ENCODE measurements at regions not wholly inside any gene's neighbourhood (a gene's known extent, or its start where the extent isn't known, plus 50 kb on each side); places are given as distances from the start of the nearest gene placed in this dataset.
"Not testable (repeated sequence)": the region's sequence is repeated elsewhere in the genome, so short reads cannot be mapped to it uniquely, and the experiment has no call there.

DNA sequence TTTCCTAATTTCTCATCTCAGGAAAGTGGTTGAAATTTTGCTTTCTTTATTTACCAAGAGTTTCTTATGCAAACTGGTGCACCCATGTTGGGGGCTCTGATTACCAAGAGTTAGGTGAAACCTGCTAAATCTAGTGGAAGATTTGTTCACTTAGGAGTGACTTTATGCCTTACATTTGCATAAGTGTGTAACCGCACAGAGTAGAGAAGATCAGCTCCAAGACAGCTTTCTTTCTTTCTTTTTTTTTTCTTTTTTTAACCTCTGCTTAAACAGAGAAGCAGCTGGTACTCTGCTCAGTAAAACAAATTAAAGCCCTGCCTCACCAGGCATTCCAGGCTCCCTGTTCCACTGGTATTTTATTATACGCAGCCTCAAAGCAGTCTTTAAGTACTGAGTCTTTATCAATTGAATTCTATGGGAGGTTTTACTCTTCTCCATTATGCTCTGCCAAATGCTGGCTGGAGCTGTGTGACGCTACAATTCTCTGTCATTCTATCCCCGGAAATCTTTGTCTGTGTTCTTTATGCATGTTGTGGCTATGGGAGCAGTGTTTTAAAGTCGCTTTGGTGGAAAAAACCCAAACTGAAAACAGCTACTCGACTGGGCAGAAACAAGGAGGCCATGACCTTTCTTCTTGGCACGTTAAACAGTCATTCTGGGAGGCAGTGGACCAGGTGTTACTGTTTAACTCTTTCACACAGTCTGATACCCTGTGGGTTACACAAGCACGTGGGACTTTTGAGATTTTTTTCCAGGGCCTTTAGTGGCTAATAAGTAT, 55.2 kb upstream of the GBE1 start:
- no peak for DNase-seq

DNA sequence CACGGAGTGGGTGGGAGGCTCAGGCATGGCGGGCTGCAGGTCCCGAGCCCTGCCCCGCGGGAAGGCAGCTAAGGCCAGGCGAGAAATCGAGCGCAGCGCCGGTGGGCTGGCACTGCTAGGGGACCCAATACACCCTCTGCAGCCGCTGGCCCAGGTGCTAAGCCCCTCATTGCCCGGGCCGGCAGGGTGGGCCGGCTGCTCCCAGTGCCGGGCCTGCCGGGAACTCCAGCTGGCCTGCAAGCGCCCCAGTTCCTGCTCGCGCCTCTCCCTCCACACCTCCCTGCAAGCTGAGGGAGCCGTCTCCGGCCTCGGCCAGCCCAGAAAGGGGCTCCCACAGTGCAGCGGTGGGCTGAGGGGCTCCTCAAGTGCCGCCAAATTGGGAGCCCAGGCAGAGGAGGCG, 50.7 kb upstream of the GBE1 start:
- not testable (repeated sequence) for DNase-seq

Data from KG1 (cell line).